HepG2 (cell line): ENCODE measurements at regions not wholly inside any gene's neighbourhood (a gene's known extent, or its start where the extent isn't known, plus 50 kb on each side); places are given as distances from the start of the nearest gene placed in this dataset.

Source experiments
- FOXJ3 ChIP-seq: sonication (generic); formaldehyde crosslinking; IDR thresholded peaks from 2 replicates; pipeline ENCODE4 v1.4.0; 2020; ENCODE audit warnings: missing genetic modification reagents, mild to moderate bottlenecking, borderline replicate concordance
- RBAK ChIP-seq: sonication (generic); formaldehyde crosslinking; IDR thresholded peaks from 2 replicates; pipeline ENCODE4 v1.5.1; 2020; ENCODE audit warnings: mild to moderate bottlenecking, missing genetic modification reagents
- SP2 ChIP-seq: sonication (generic); formaldehyde crosslinking; IDR thresholded peaks from 2 replicates; pipeline ENCODE4 v1.5.1; 2020; ENCODE audit warnings: mild to moderate bottlenecking, missing genetic modification reagents
- STAT6 ChIP-seq: sonication (generic); formaldehyde crosslinking; IDR thresholded peaks from 2 replicates; pipeline ENCODE4 v1.4.0; 2020; ENCODE audit warnings: missing genetic modification reagents, mild to moderate bottlenecking, borderline replicate concordance
- ZSCAN30 ChIP-seq: sonication (generic); formaldehyde crosslinking; IDR thresholded peaks from 2 replicates; pipeline ENCODE4 v1.5.0; 2020; ENCODE audit warnings: mild to moderate bottlenecking, missing genetic modification reagents
- TF ChIP-seq, protein P1 (sequence below): IDR thresholded peaks from 2 replicates; pipeline ENCODE4 v1.6.1; 2016; ENCODE audit warnings: low read depth, missing genetic modification reagents, missing compliant biosample characterization

GRCh38 chr6:37083243-37084138 is 78.0 kb downstream of the FGD2 start:
- TF ChIP-seq RBAK (CRISPR knock-in tag): peak; percentile 80; the same call in 1 of the 2 replicates
- peak; percentile 98 for TF ChIP-seq STAT6
- TF ChIP-seq, protein P1, sequence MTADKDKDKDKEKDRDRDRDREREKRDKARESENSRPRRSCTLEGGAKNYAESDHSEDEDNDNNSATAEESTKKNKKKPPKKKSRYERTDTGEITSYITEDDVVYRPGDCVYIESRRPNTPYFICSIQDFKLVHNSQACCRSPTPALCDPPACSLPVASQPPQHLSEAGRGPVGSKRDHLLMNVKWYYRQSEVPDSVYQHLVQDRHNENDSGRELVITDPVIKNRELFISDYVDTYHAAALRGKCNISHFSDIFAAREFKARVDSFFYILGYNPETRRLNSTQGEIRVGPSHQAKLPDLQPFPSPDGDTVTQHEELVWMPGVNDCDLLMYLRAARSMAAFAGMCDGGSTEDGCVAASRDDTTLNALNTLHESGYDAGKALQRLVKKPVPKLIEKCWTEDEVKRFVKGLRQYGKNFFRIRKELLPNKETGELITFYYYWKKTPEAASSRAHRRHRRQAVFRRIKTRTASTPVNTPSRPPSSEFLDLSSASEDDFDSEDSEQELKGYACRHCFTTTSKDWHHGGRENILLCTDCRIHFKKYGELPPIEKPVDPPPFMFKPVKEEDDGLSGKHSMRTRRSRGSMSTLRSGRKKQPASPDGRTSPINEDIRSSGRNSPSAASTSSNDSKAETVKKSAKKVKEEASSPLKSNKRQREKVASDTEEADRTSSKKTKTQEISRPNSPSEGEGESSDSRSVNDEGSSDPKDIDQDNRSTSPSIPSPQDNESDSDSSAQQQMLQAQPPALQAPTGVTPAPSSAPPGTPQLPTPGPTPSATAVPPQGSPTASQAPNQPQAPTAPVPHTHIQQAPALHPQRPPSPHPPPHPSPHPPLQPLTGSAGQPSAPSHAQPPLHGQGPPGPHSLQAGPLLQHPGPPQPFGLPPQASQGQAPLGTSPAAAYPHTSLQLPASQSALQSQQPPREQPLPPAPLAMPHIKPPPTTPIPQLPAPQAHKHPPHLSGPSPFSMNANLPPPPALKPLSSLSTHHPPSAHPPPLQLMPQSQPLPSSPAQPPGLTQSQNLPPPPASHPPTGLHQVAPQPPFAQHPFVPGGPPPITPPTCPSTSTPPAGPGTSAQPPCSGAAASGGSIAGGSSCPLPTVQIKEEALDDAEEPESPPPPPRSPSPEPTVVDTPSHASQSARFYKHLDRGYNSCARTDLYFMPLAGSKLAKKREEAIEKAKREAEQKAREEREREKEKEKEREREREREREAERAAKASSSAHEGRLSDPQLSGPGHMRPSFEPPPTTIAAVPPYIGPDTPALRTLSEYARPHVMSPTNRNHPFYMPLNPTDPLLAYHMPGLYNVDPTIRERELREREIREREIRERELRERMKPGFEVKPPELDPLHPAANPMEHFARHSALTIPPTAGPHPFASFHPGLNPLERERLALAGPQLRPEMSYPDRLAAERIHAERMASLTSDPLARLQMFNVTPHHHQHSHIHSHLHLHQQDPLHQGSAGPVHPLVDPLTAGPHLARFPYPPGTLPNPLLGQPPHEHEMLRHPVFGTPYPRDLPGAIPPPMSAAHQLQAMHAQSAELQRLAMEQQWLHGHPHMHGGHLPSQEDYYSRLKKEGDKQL: peak; percentile 96
- TF ChIP-seq FOXJ3 (CRISPR knock-in tag): peak; percentile 99
- no peak for TF ChIP-seq SP2 (CRISPR knock-in tag)
- no peak for TF ChIP-seq ZSCAN30 (CRISPR knock-in tag)
